Head of caudate nucleus (tissue), 42 donors: ENCODE measurements at regions not wholly inside any gene's neighbourhood (a gene's known extent, or its start where the extent isn't known, plus 50 kb on each side); places are given as distances from the start of the nearest gene placed in this dataset.

Experiments used
- DNase-seq, 42 donors: peaks; one replicate each; pipeline versions ENCODE4 v3.0.0 to v3.0.0-alpha.2; 2020 to 2021; ENCODE audit warnings: mixed read lengths in 7 of 42
- intact Hi-C: fragments of 100-400 bp; cut with DNase I; formaldehyde crosslinking; loops from one replicate; pipeline ENCODE4 v1.15.0; 2022

- intact Hi-C loops = no loop called here
These were observed 582.5 kb upstream of the MGMT start for GRCh38 chr10:128884496-128885072.

GRCh38 chr10:128885573-128886555 lies 581.2 kb upstream of the MGMT start:
- intact Hi-C loops = no loop called here
- peak in 2 of 42 donors; percentile 3 to 22 for DNase-seq

More at GRCh38 chr10:128884496-128885072, 582.5 kb upstream of the MGMT start:
- DNase-seq = no peak

- DNase-seq = peak in 1 of 42 donors; percentile 12
- intact Hi-C loops = no loop called here
These were observed 579.2 kb upstream of the MGMT start for GRCh38 chr10:128887856-128888255.

- peak in 1 of 42 donors; percentile 0 for DNase-seq
- intact Hi-C loops = no loop called here
These were observed 575.0 kb upstream of the MGMT start for GRCh38 chr10:128892005-128892404.

GRCh38 chr10:128894641-128895040 lies 572.4 kb upstream of the MGMT start:
- peak in 2 of 42 donors; percentile 22 to 27 for DNase-seq
- intact Hi-C loops = no loop called here

- intact Hi-C loops = no loop called here
- DNase-seq = peak in 1 of 42 donors; percentile 5
These were observed 571.6 kb upstream of the MGMT start for GRCh38 chr10:128895473-128895872.

- DNase-seq = peak in 2 of 42 donors; percentile 31 to 32
- intact Hi-C loops = no loop called here
These were observed 570.8 kb upstream of the MGMT start for GRCh38 chr10:128896116-128896795.

GRCh38 chr10:128896963-128897362 lies 570.1 kb upstream of the MGMT start:
- peak in 2 of 42 donors; percentile 7 to 10 for DNase-seq
- intact Hi-C loops = no loop called here

GRCh38 chr10:128897401-128898129 lies 569.5 kb upstream of the MGMT start:
- DNase-seq = peak in 2 of 42 donors; percentile 10 to 12
- intact Hi-C loops = no loop called here

- intact Hi-C loops = no loop called here
- peak in 2 of 42 donors; percentile 34 to 35 for DNase-seq
These were observed 568.7 kb upstream of the MGMT start for GRCh38 chr10:128898133-128898915.

GRCh38 chr10:128898916-128899195 lies 568.2 kb upstream of the MGMT start:
- intact Hi-C loops = no loop called here
- peak in 6 of 42 donors; percentile 26 to 56 (median 44) for DNase-seq

- peak in 2 of 42 donors; percentile 3 to 9 for DNase-seq
These were observed 566.6 kb upstream of the MGMT start for GRCh38 chr10:128900456-128900855.

GRCh38 chr10:128901236-128901635 lies 565.8 kb upstream of the MGMT start:
- no peak for DNase-seq
- intact Hi-C loops = no loop called here

More at GRCh38 chr10:128900456-128900855, 566.6 kb upstream of the MGMT start:
- intact Hi-C loops = no loop called here

- peak in 2 of 42 donors; percentile 3 to 17 for DNase-seq
- intact Hi-C loops = no loop called here
These were observed 564.9 kb upstream of the MGMT start for GRCh38 chr10:128902031-128902710.

GRCh38 chr10:128907155-128907941 lies 559.7 kb upstream of the MGMT start:
- intact Hi-C loops = no loop called here
- DNase-seq = peak in 2 of 42 donors; percentile 14 to 31

- DNase-seq = peak in 2 of 42 donors; percentile 34 to 37
- intact Hi-C loops = no loop called here
These were observed 558.9 kb upstream of the MGMT start for GRCh38 chr10:128908099-128908498.

- DNase-seq = peak in 1 of 42 donors; percentile 5
- intact Hi-C loops = no loop called here
These were observed 558.5 kb upstream of the MGMT start for GRCh38 chr10:128908499-128908898.
